ENCODE measurements at regions not wholly inside any gene's neighbourhood (a gene's known extent, or its start where the extent isn't known, plus 50 kb on each side); places are given as distances from the start of the nearest gene placed in this dataset.
A peak's percentile ranks its signal among the peaks of the same experiment; 100 is the strongest.
"Not testable (repeated sequence)": the region's sequence is repeated elsewhere in the genome, so short reads cannot be mapped to it uniquely, and the experiment has no call there.

DNA sequence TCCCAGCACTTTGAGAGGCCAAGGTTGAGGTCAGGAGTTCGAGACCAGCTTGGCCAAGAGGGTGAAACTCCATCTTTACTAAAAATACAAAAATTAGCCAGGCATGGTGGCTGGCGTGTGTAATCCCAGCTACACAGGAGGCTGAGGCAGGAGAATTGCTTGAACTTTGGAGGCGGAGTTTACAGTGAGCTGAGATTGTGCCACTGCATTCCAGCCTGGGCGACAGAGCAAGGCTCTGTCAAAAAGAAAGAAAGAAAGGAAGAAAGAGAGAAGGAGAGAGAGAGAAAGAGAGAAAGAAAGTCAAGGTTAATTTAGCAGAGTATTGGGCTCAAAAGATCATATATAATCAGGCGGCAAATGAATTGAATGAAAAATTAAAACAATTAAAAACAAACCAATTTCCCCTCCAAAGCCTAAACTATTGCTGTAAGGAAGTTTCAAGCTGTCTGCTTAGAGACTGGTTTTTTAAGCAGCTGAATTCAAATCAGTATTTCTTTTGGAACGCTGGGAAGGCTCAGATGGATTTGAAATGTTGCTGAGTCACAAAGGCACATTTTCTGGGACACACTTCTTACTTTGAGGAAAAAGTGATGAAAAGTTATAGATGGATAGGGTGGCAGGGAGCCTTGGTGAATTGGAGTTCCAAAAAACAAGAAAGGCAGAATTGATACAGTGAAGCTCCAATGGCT lies 81.3 kb upstream of the BHLHE40 start:
- DNase-seq = no peak

DNA sequence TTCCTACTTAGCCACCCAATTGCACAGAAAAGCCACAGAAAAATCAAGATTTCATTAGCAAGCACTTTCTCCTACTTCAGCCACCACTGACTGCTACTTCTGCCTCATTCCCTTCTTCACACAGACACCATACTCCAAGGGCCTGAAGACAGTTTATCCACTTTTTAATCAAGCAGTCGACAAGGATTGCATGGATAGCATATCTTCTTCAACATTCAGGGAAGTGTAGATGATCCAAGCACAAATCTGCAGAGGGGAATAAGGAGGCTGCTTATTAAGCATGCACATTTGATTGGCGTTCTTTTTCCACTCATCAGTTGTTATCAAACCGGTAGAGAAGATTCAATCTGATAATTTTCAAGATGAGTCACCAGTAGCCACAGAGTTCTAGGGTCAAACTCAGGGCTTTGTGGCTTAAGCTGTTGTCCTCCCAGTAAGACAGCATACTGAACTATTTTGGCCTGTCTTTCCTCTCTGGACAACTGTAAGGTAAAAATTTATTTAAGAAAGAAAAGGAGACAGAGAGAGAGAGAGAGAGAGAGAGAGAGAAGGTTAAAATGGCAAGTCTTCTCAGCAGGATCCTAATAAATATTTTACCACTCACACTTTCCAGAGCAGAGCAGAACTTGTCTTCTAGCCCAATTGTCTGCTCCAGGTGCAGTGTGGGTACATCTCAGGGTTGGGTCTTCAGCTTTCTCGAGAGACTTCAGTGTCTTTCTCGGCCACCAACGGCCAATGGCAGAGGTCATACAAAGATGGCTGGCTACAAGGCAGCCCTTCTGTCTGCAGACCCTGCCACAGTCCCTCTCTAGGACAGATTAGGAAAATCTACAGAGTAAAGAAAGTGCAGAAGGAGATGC lies 80.6 kb upstream of the BHLHE40 start:
- no peak for DNase-seq

- no peak for DNase-seq
Measured at GRCh38 chr3:4899710-4900109, 79.5 kb upstream of the BHLHE40 start.

- DNase-seq = no peak
Measured at GRCh38 chr3:4900298-4900697, 78.9 kb upstream of the BHLHE40 start.

DNA sequence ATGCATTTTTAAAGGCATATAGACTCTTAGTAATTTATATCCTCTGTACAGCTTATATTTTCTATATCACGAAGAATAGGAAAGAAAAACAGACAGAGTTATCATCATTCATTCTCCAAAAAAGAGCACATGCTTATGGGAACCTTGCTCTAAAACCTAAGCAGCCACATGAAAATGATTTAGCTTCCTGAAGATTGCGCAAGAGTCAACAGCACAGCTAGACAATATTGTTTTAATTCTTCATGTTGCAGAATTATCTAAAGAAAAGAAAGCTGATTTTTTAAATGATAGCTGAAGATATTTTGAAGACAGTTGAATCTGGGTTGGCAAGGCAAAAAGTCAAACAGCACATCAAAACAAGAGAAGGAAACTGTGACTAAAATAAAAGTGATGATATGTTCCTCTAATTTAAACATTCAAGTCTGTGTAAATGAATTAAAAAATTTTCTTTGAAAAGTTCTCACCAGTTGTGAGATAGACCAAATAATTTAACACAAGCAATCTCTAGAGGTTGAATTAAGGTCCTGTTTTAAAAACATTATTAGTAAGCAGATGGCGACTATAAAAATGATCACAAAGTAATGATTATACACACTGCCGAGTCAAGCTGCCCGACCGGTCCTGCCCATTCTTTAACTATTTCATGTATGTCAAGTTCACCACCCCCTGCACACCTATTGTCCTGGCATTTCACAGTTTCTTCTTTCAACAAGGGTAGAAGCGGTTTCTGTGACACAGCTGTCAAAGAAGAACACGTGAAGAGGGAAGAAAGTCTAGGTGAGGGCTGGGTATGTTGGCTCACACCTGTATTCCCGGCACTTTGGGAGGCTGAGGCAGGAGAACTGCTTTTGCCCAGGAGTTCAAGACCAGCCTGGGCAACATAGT lies 74.2 kb upstream of the BHLHE40 start:
- no peak for DNase-seq

GRCh38 chr3:4906107-4906621 lies 73.1 kb upstream of the BHLHE40 start:
- peak; percentile 54 for DNase-seq

GRCh38 chr3:4907050-4907449 lies 72.2 kb upstream of the BHLHE40 start:
- DNase-seq = no peak

DNA sequence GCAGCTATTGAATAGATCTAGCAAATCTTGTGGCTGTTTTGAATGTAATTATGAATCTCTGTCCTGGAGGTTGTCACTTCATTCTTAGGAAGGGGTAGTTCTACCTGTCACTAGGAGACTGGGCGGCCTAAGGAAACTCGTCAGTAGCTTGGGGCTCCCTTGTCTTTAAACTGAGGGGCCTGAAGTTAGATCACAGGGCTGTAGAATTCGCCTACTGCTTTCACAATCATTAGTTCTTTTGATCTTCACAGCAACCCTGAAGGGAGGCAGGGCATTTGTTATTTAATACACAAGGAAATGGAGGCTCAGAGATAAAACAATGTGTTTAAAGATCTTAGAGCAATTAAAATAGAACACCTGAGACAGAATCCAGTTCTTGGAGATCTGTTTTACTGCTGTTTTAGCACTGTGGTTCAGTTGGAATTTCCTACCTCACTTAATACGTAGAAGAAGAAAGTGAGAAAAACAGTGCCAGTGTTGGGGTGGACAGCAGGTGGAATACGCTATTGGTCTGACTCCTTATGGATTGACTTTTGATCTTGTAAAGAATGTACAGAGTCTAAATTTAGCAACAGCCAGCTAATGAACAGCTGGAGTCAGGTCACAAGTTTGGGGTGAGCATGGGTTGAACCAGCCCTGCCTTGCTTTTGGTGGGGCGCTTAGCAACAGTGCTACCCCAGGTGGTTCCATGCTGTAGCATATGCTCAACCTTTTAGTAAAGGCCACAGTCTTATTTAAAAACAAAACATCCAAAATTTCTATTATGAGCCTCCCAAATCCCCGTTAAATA lies 71.4 kb upstream of the BHLHE40 start:
- no peak for DNase-seq

- DNase-seq = no peak
Measured at GRCh38 chr3:4908433-4909156, 70.6 kb upstream of the BHLHE40 start.

GRCh38 chr3:4914464-4914863 lies 64.8 kb upstream of the BHLHE40 start:
- no peak for DNase-seq

GRCh38 chr3:4921589-4921988 lies 57.6 kb upstream of the BHLHE40 start:
- not testable (repeated sequence) for DNase-seq

DNA sequence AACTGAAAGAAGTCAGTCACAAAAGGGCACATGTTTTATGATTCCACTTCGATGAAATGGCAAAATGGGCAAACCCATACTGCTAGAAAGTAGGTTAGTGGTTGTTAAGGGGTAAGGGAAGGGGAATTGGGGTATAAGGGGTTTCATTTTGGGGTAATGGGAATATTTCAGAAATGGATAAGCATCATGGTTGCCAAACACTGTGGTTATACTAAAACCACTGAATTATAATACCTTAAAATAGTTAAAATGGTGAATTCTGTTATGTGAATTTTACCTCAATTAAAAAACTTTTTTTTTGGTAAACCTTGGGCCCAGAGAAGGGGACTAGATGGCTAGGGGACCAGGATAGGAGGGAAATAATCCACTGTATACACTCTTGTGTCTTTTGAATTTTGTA lies 52.3 kb upstream of the BHLHE40 start:
- DNase-seq = no peak

DNA sequence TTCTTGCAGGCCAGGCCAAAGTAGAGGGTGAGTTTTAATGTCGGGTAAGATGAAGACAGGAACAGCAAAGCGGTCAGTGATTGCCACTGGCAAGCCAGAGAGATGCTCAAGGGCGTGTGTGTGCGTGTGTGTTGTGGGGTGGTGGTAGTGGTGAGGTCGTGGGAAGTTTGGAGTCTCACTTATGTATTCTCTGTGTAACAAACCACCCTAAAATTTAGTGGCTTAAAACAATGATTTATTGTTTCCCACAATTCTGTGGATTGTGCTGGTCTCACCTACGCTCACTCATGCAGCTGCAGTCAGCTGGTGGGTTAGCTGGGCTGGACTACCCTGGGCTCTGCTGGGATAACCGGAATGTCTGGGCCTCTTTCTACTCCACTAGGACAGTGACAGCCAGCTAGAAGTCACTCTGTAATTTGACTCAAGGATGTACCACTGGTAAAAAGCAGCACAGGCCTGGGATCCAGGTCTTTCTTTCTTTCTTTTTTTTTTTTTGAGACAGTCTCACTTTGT lies 50.9 kb upstream of the BHLHE40 start:
- DNase-seq = no peak

Data from kidney glomerular epithelial cell (primary cell).